ENCODE measurements at regions not wholly inside any gene's neighbourhood (a gene's known extent, or its start where the extent isn't known, plus 50 kb on each side); places are given as distances from the start of the nearest gene placed in this dataset.
"Not testable (repeated sequence)": the region's sequence is repeated elsewhere in the genome, so short reads cannot be mapped to it uniquely, and the experiment has no call there.

- H3K4me1 Mint-ChIP-seq, result no peaks in the 10 kb centered on the region
- H3K27me3 Mint-ChIP-seq, result no peaks in the 10 kb centered on the region
- H3K27ac Mint-ChIP-seq, result no peak overlapping the region
- peaks cover 5 to 8% of the 10 kb centered on the region in 2 donors for H3K9me3 Mint-ChIP-seq
- DNase-seq, result no peak
- no peak overlapping the region for H3K4me3 Mint-ChIP-seq
- ATAC-seq, result no peak
Observed at GRCh38 chr11:116030697-116031331, 526.6 kb upstream of the CADM1 start.

GRCh38 chr11:116028506-116028905, 524.3 kb upstream of the CADM1 start:
- not testable (repeated sequence) for ATAC-seq, H3K4me1 Mint-ChIP-seq, H3K4me3 Mint-ChIP-seq, DNase-seq, H3K27ac Mint-ChIP-seq
- peaks cover 11% of the 10 kb centered on the region for H3K27me3 Mint-ChIP-seq
- H3K9me3 Mint-ChIP-seq, result peaks cover 9 to 27% of the 10 kb centered on the region in 2 donors

- no peak for ATAC-seq
- Mint-ChIP-seq H3K4me3 (no peak overlapping the region), H3K4me1 (no peaks in the 10 kb centered on the region), H3K27me3 (no peaks in the 10 kb centered on the region), H3K27ac (no peak overlapping the region), H3K9me3 (no peaks in the 10 kb centered on the region)
- DNase-seq, result no peak
Observed at GRCh38 chr11:115999437-115999836, 495.2 kb upstream of the CADM1 start.

- Mint-ChIP-seq H3K4me1 (no peaks in the 10 kb centered on the region), H3K4me3 (no peak overlapping the region), H3K27ac (no peak overlapping the region), H3K27me3 (no peaks in the 10 kb centered on the region), H3K9me3 (peaks cover 0 to 2% of the 10 kb centered on the region in 2 donors)
- ATAC-seq (no peak), DNase-seq (no peak)
Observed at GRCh38 chr11:115996808-115997188, 492.6 kb upstream of the CADM1 start.

- no peak overlapping the region for H3K27ac Mint-ChIP-seq
- DNase-seq (no peak), ATAC-seq (no peak)
- no peaks in the 10 kb centered on the region for H3K4me1 Mint-ChIP-seq
- H3K4me3 Mint-ChIP-seq, result no peak overlapping the region
- peaks cover 0 to 7% of the 10 kb centered on the region in 2 donors for H3K9me3 Mint-ChIP-seq
- no peaks in the 10 kb centered on the region for H3K27me3 Mint-ChIP-seq
Observed at GRCh38 chr11:115996125-115996807, 492.1 kb upstream of the CADM1 start.

GRCh38 chr11:115993590-115993989, 489.4 kb upstream of the CADM1 start:
- Mint-ChIP-seq H3K9me3 (peaks cover 0 to 7% of the 10 kb centered on the region in 2 donors), H3K4me1 (no peaks in the 10 kb centered on the region), H3K27ac (no peak overlapping the region), H3K4me3 (no peak overlapping the region), H3K27me3 (peaks cover 7% of the 10 kb centered on the region)
- ATAC-seq, result no peak
- no peak for DNase-seq

- DNase-seq (no peak), ATAC-seq (no peak)
- Mint-ChIP-seq H3K27me3 (peaks cover 7% of the 10 kb centered on the region), H3K9me3 (peaks cover 0 to 12% of the 10 kb centered on the region in 2 donors), H3K4me3 (no peak overlapping the region), H3K27ac (no peak overlapping the region), H3K4me1 (no peaks in the 10 kb centered on the region)
Observed at GRCh38 chr11:115990004-115990447, 485.8 kb upstream of the CADM1 start.

GRCh38 chr11:115985896-115986295, 481.7 kb upstream of the CADM1 start:
- no peak for DNase-seq
- Mint-ChIP-seq H3K27me3 (peaks cover 7% of the 10 kb centered on the region), H3K4me1 (no peaks in the 10 kb centered on the region), H3K4me3 (no peak overlapping the region), H3K9me3 (peaks cover 0 to 6% of the 10 kb centered on the region in 2 donors), H3K27ac (no peak overlapping the region)
- ATAC-seq, result no peak

- Mint-ChIP-seq H3K4me1 (no peaks in the 10 kb centered on the region), H3K27me3 (peaks cover 7% of the 10 kb centered on the region), H3K27ac (no peak overlapping the region), H3K4me3 (no peak overlapping the region), H3K9me3 (peaks cover 0 to 6% of the 10 kb centered on the region in 2 donors)
- DNase-seq (no peak), ATAC-seq (no peak)
Observed at GRCh38 chr11:115984228-115984627, 480.0 kb upstream of the CADM1 start.

GRCh38 chr11:115982666-115983065, 478.5 kb upstream of the CADM1 start:
- Mint-ChIP-seq H3K4me3 (no peak overlapping the region), H3K4me1 (no peaks in the 10 kb centered on the region), H3K9me3 (peaks cover 0 to 6% of the 10 kb centered on the region in 2 donors), H3K27ac (no peak overlapping the region), H3K27me3 (peaks cover 7% of the 10 kb centered on the region)
- DNase-seq (no peak), ATAC-seq (no peak)

- no peak for DNase-seq
- peaks cover 13% of the 10 kb centered on the region for H3K27me3 Mint-ChIP-seq
- H3K4me1 Mint-ChIP-seq, result no peaks in the 10 kb centered on the region
- peak overlapping the region in 1 of 2 donors; percentile 30 for H3K27ac Mint-ChIP-seq
- H3K4me3 Mint-ChIP-seq, result no peak overlapping the region
- H3K9me3 Mint-ChIP-seq, result peaks cover 0 to 3% of the 10 kb centered on the region in 2 donors
- ATAC-seq, result no peak
Observed at GRCh38 chr11:115981814-115982471, 477.7 kb upstream of the CADM1 start.

GRCh38 chr11:115981104-115981481, 476.9 kb upstream of the CADM1 start:
- Mint-ChIP-seq H3K4me3 (no peak overlapping the region), H3K4me1 (no peaks in the 10 kb centered on the region), H3K27ac (no peak overlapping the region), H3K27me3 (peaks cover 22% of the 10 kb centered on the region), H3K9me3 (no peaks in the 10 kb centered on the region)
- DNase-seq (no peak), ATAC-seq (no peak)

- Mint-ChIP-seq H3K27me3 (peaks cover 28% of the 10 kb centered on the region), H3K4me1 (peaks cover 5% of the 10 kb centered on the region), H3K9me3 (no peaks in the 10 kb centered on the region), H3K4me3 (no peak overlapping the region), H3K27ac (peak overlapping the region in 1 of 2 donors; percentile 2)
- no peak for DNase-seq
- ATAC-seq, result no peak
Observed at GRCh38 chr11:115980337-115981103, 476.3 kb upstream of the CADM1 start.

GRCh38 chr11:115974703-115975102, 470.5 kb upstream of the CADM1 start:
- H3K4me3 Mint-ChIP-seq, result no peak overlapping the region
- no peak overlapping the region for H3K27ac Mint-ChIP-seq
- peaks cover 39% of the 10 kb centered on the region for H3K27me3 Mint-ChIP-seq
- H3K4me1 Mint-ChIP-seq, result peaks cover 9% of the 10 kb centered on the region
- ATAC-seq (no peak), DNase-seq (no peak)
- peaks cover 0 to 5% of the 10 kb centered on the region in 2 donors for H3K9me3 Mint-ChIP-seq

GRCh38 chr11:115967203-115967602, 463.0 kb upstream of the CADM1 start:
- not testable (repeated sequence) for H3K4me1 Mint-ChIP-seq, H3K27ac Mint-ChIP-seq, H3K9me3 Mint-ChIP-seq, H3K4me3 Mint-ChIP-seq, H3K27me3 Mint-ChIP-seq, DNase-seq, ATAC-seq
